ENCODE measurements at regions not wholly inside any gene's neighbourhood (a gene's known extent, or its start where the extent isn't known, plus 50 kb on each side); places are given as distances from the start of the nearest gene placed in this dataset.
A peak's percentile ranks its signal among the peaks of the same experiment; 100 is the strongest.

- no peak for DNase-seq
Observed at GRCh38 chr6:110033101-110033500, 55.0 kb downstream of the GPR6 start.

GRCh38 chr6:110033749-110034666, 55.9 kb downstream of the GPR6 start:
- no peak for DNase-seq

- DNase-seq: no peak
Observed at GRCh38 chr6:110034667-110035036, 56.5 kb downstream of the GPR6 start.

GRCh38 chr6:110035321-110035720, 57.2 kb downstream of the GPR6 start:
- no peak for DNase-seq

GRCh38 chr6:110036408-110037302, 58.5 kb downstream of the GPR6 start:
- DNase-seq: no peak

- no peak for DNase-seq
Observed at GRCh38 chr6:110037726-110038295, 59.7 kb downstream of the GPR6 start.

GRCh38 chr6:110039364-110039980, 61.4 kb downstream of the GPR6 start:
- peak; percentile 86 for DNase-seq

- DNase-seq: peak; percentile 47
Observed at GRCh38 chr6:110039981-110040383, 61.9 kb downstream of the GPR6 start.

GRCh38 chr6:110040716-110041115, 62.6 kb downstream of the GPR6 start:
- DNase-seq: no peak

- DNase-seq: no peak
Observed at GRCh38 chr6:110041126-110041525, 63.0 kb downstream of the GPR6 start.

- no peak for DNase-seq
Observed at GRCh38 chr6:110041830-110042229, 63.7 kb downstream of the GPR6 start.

- no peak for DNase-seq
Observed at GRCh38 chr6:110042670-110043296, 64.7 kb downstream of the GPR6 start.

GRCh38 chr6:110043366-110043994, 65.4 kb downstream of the GPR6 start:
- DNase-seq: no peak

- DNase-seq: no peak
Observed at GRCh38 chr6:110044096-110044495, 66.0 kb downstream of the GPR6 start.

- no peak for DNase-seq
Observed at GRCh38 chr6:110044622-110045021, 66.5 kb downstream of the GPR6 start.

- DNase-seq: no peak
Observed at GRCh38 chr6:110048221-110048875, 70.2 kb downstream of the GPR6 start.

GRCh38 chr6:110049696-110050439, 71.8 kb downstream of the GPR6 start:
- no peak for DNase-seq

Measured in NCI-H1436 (cell line).